K562 (cell line): ENCODE measurements at regions not wholly inside any gene's neighbourhood (a gene's known extent, or its start where the extent isn't known, plus 50 kb on each side); places are given as distances from the start of the nearest gene placed in this dataset.

Source experiments
- ATAC-seq: fragments of 200-7000 bp; cut with Tn5 transposase; 3 replicates; pipeline ENCODE4 v1.9.1; 2020; ENCODE audit warnings: moderate library complexity
- BruUV-seq: library from RNA; stranded (reverse); fragments of 400-500 nt; replicated peaks from 2 replicates; lab custom pipeline; 2021; lab: Mats Ljungman, UMichigan
- CTCF ChIA-PET: fragments of 300-600 bp; formaldehyde crosslinking; extraction: SDS; loops from one replicate; lab custom pipeline; 2021; ENCODE audit warnings: low intra/inter-chr PET ratio; lab: Yijun Ruan, JAX
- POLR2A ChIA-PET: fragments of 300-600, 350-650 bp; sonication (Branson Sonifier 250); formaldehyde crosslinking; extraction: SDS; loops from one replicate; lab custom pipeline; 2021; ENCODE audit warnings: antibody characterized with exemption, inconsistent platforms; lab: Yijun Ruan, JAX
- DNase-seq, 4 experiments: peaks; one replicate each; pipeline versions ENCODE4 v3.0.0 to v3.0.0-alpha.2; 2011 to 2018; ENCODE audit warnings: low spot score in 3 of 4, mixed read lengths in 3 of 4; ENCODE audit errors: extremely low read depth in 1 of 4
- FAIRE-seq: peaks from 2 replicates; lab custom pipeline; 2011; peaks lifted over from hg19 to GRCh38; lab: Jason Lieb, UNC
- H2AFZ ChIP-seq: 2 replicates; pipeline ENCODE4 v1.6.0; 2011; ENCODE audit warnings: low read depth, low read length, control low read depth, inconsistent platforms
- H3K27ac ChIP-seq: fragments of 200-600 bp; 3 replicates; pipeline ENCODE4 v1.8.0; 2011; ENCODE audit warnings: low read depth, mild to moderate bottlenecking, control low read depth, inconsistent platforms, low read length, moderate library complexity, mixed read lengths; ENCODE audit errors: extremely low read depth
- H3K27me3 ChIP-seq, 2 experiments: fragments of 300-600 bp in 1 of 2; 2 replicates in 1 of 2; 3 replicates in 1 of 2; pipeline versions ENCODE4 v1.6.0 to v1.8.0; 2011; ENCODE audit warnings: inconsistent platforms in 2 of 2, low read length in 2 of 2, mild to moderate bottlenecking in 1 of 2, mixed read lengths in 1 of 2, moderate library complexity in 1 of 2; ENCODE audit not compliant: control insufficient read depth in 2 of 2, insufficient read depth in 2 of 2
- H3K36me3 ChIP-seq: fragments of 300-600 bp; 3 replicates; pipeline ENCODE4 v1.8.0; 2011; ENCODE audit warnings: mild to moderate bottlenecking, low read length, inconsistent platforms; ENCODE audit not compliant: control insufficient read depth, insufficient read depth
- H3K4me1 ChIP-seq, 2 experiments: fragments of 200-600 bp in 1 of 2; replicated peaks in 1 of 2; 2 replicates in 1 of 2; 3 replicates in 1 of 2; pipeline versions ENCODE4 v1.5.1 to v1.8.0; 2011; ENCODE audit warnings: inconsistent platforms in 2 of 2, low read length in 2 of 2, mild to moderate bottlenecking in 1 of 2, mixed read lengths in 1 of 2, moderate library complexity in 1 of 2; ENCODE audit not compliant: control insufficient read depth in 2 of 2, insufficient read depth in 2 of 2
- H3K4me2 ChIP-seq: 2 replicates; pipeline ENCODE4 v1.6.1; 2011; ENCODE audit warnings: low read length, control low read depth, inconsistent platforms, mixed read lengths; ENCODE audit not compliant: insufficient read depth
- H3K4me3 ChIP-seq: fragments of 200-600 bp; sonication (generic), shearing (Covaris generic); 2 replicates; pipeline ENCODE4 v1.5.1; 2016; ENCODE audit warnings: control low read depth, inconsistent platforms
- H3K79me2 ChIP-seq: fragments of 200-600 bp; 3 replicates; pipeline ENCODE4 v1.8.0; 2011; ENCODE audit warnings: low read length, inconsistent platforms; ENCODE audit not compliant: control insufficient read depth, insufficient read depth
- H3K9ac ChIP-seq, 2 experiments: 2 replicates each; pipeline versions ENCODE4 v1.6.0 to v1.6.1; 2011; ENCODE audit warnings: low read depth in 2 of 2, low read length in 2 of 2, control low read depth in 1 of 2, inconsistent platforms in 1 of 2, mild to moderate bottlenecking in 1 of 2, mixed read lengths in 1 of 2; ENCODE audit not compliant: insufficient read depth in 1 of 2
- H3K9me1 ChIP-seq: one replicate; pipeline ENCODE4 v1.6.0; 2011; ENCODE audit warnings: inconsistent platforms, mild to moderate bottlenecking, low read length, moderate library complexity; ENCODE audit not compliant: control insufficient read depth, insufficient read depth
- H3K9me3 ChIP-seq: replicated peaks from 2 replicates; pipeline ENCODE4 v1.5.1; 2011; ENCODE audit warnings: low read depth, low read length, inconsistent platforms; ENCODE audit not compliant: control insufficient read depth, insufficient read depth
- H4K20me1 ChIP-seq: replicated peaks from 2 replicates; pipeline ENCODE4 v1.6.1; 2011; ENCODE audit warnings: low read length, inconsistent platforms, mixed read lengths; ENCODE audit not compliant: control insufficient read depth, insufficient read depth
- C11orf30 ChIP-seq: fragments of 450-650 bp; IDR thresholded peaks from 2 replicates; pipeline ENCODE4 v1.6.1; 2016; ENCODE audit warnings: low read depth, mild to moderate bottlenecking
- NR3C1 ChIP-seq: sonication (generic); formaldehyde crosslinking; IDR thresholded peaks from 2 replicates; pipeline ENCODE4 v1.8.1; 2022; ENCODE audit warnings: missing genetic modification reagents
- RAD21 ChIP-seq, 2 experiments: fragments of 250-450 bp in 1 of 2; fragments of 450-650 bp in 1 of 2; sonication (Bioruptor Pico) in 1 of 2; formaldehyde crosslinking in 1 of 2; IDR thresholded peaks in 1 of 2; conservative IDR thresholded peaks in 1 of 2; 2 replicates each; pipeline versions ENCODE4 v1.4.0 to v1.8.0; 2020 to 2022; ENCODE audit warnings: mild to moderate bottlenecking in 2 of 2, moderate library complexity in 1 of 2
- REST ChIP-seq, 2 experiments: fragments of 450-650 bp; formaldehyde crosslinking in 1 of 2; IDR thresholded peaks; 2 replicates each; pipeline versions ENCODE4 v1.4.0 to v1.6.1; 2014 to 2020; ENCODE audit warnings: mild to moderate bottlenecking in 2 of 2, borderline replicate concordance in 1 of 2, low read depth in 1 of 2
- ZNF316 ChIP-seq: fragments of 450-650 bp; IDR thresholded peaks from 2 replicates; pipeline ENCODE4 v1.6.1; 2016
- WGBS: fragments of 100-300 bp; shearing (Covaris generic); methylation state at CpG from one replicate; pipeline ENCODE4 v1.1.6; 2016; ENCODE audit warnings: low coverage, mixed read lengths; ENCODE audit not compliant: insufficient coverage; ENCODE audit errors: missing lambda C conversion rate; 5-methylcytosine and 5-hydroxymethylcytosine counted together
- in situ Hi-C: fragments of 300-500 bp; cut with MboI; formaldehyde crosslinking; loops from 4 replicates; pipeline ENCODE4 v1.15.0; 2018; ENCODE audit warnings: inconsistent platforms, mixed read lengths
- intact Hi-C: fragments of 100-400 bp; cut with micrococcal nuclease; formaldehyde crosslinking; loops from 2 replicates; pipeline ENCODE4 v1.14.2; 2022

GRCh38 chr18:2103299-2103698 lies 468.0 kb downstream of the METTL4 start:
- WGBS = 7% methylated on average over 2 of the region's 2 CpGs
- H3K4me2 ChIP-seq = no peak overlapping the region
- no TSS peak for BruUV-seq
- no peak overlapping the region for H3K9ac ChIP-seq
- DNase-seq (no peak), ATAC-seq (no peak), FAIRE-seq (no peak)
- H3K27ac ChIP-seq = no peak overlapping the region
- no peaks in the 10 kb centered on the region for H3K9me3 ChIP-seq
- in situ Hi-C loops (no loop called here), intact Hi-C loops (loop anchor here (10.0 kb wide), 1 partner anchor 232 kb away; no protein-coding TSS in a partner anchor)
- H3K4me3 ChIP-seq = no peak overlapping the region
- H3K27me3 ChIP-seq = no peaks in the 10 kb centered on the region
- CTCF ChIA-PET = no interaction called here
- H3K36me3 ChIP-seq = no peaks in the 10 kb centered on the region
- no peaks in the 10 kb centered on the region for H3K79me2 ChIP-seq
- no peak overlapping the region for H2AFZ ChIP-seq
- H4K20me1 ChIP-seq = 0 out of 2 replicates have a peak, but pooled peaks cover 3% of the 10 kb centered on the region
- no peaks in the 10 kb centered on the region for H3K4me1 ChIP-seq
- POLR2A ChIA-PET = no interaction called here
- TF ChIP-seq ZNF316 (peak; percentile 82), C11orf30 (peak; percentile 60), NR3C1 (CRISPR knock-in tag) (no peak)
- H3K9me1 ChIP-seq = no peaks in the 10 kb centered on the region

- Histone ChIP-seq H3K79me2 (no peaks in the 10 kb centered on the region), H3K9ac (no peak overlapping the region), H3K27me3 (no peaks in the 10 kb centered on the region), H3K9me3 (no peaks in the 10 kb centered on the region), H2AFZ (0 out of 2 replicates have a peak overlapping the region, but pooled peaks have one; percentile 10), H3K4me1 (no peaks in the 10 kb centered on the region), H3K36me3 (no peaks in the 10 kb centered on the region), H3K4me2 (no peak overlapping the region), H4K20me1 (0 out of 2 replicates have a peak, but pooled peaks cover 3% of the 10 kb centered on the region), H3K27ac (no peak overlapping the region), H3K9me1 (no peaks in the 10 kb centered on the region), H3K4me3 (no peak overlapping the region)
- in situ Hi-C loops (no loop called here), intact Hi-C loops (loop anchor here (1.0 to 10.0 kb wide), 4 partner anchors 118 to 437 kb away; no protein-coding TSS in a partner anchor)
- peak; percentile 99 for ATAC-seq
- DNase-seq = peak; percentile 84 to 88 (median 86)
- CTCF ChIA-PET = interaction anchor here (0.6 to 2.5 kb wide), 3 partner anchors 362 to 802 kb away, joined by 3 to 12 read pairs (median 10); no protein-coding TSS in a partner anchor
- WGBS = 19% methylated on average over 16 of the region's 16 CpGs
- peak; percentile 96 for FAIRE-seq
- no TSS peak for BruUV-seq
- POLR2A ChIA-PET = interaction anchor here (1.6 kb wide), 1 partner anchor 9 kb away, joined by 5 read pairs; no protein-coding TSS in a partner anchor
- TF ChIP-seq RAD21 (CRISPR knock-in tag; conservative IDR thresholded peaks at IDR 0.05 in 1 of 2, IDR thresholded peaks at IDR 0.05 in 1 of 2) (peak; percentile 93 to 96), REST (IDR thresholded peaks at IDR 0.05; ENCODE audit: borderline replicate concordance) (peak; percentile 90), REST (CRISPR knock-in tag; IDR thresholded peaks at IDR 0.05; ENCODE audit: low read depth) (no peak)
Observed at GRCh38 chr18:2104620-2105462, 466.5 kb downstream of the METTL4 start.
